ENCODE measurements at regions not wholly inside any gene's neighbourhood (a gene's known extent, or its start where the extent isn't known, plus 50 kb on each side); places are given as distances from the start of the nearest gene placed in this dataset.

- TF ChIP-seq EZH2phosphoT487 (IDR thresholded peaks at IDR 0.05; ENCODE audit: borderline replicate concordance): no peak
- TF ChIP-seq, protein P1, sequence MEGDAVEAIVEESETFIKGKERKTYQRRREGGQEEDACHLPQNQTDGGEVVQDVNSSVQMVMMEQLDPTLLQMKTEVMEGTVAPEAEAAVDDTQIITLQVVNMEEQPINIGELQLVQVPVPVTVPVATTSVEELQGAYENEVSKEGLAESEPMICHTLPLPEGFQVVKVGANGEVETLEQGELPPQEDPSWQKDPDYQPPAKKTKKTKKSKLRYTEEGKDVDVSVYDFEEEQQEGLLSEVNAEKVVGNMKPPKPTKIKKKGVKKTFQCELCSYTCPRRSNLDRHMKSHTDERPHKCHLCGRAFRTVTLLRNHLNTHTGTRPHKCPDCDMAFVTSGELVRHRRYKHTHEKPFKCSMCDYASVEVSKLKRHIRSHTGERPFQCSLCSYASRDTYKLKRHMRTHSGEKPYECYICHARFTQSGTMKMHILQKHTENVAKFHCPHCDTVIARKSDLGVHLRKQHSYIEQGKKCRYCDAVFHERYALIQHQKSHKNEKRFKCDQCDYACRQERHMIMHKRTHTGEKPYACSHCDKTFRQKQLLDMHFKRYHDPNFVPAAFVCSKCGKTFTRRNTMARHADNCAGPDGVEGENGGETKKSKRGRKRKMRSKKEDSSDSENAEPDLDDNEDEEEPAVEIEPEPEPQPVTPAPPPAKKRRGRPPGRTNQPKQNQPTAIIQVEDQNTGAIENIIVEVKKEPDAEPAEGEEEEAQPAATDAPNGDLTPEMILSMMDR (conservative IDR thresholded peaks at IDR 0.05; ENCODE audit: low read length): no peak
- Histone ChIP-seq H3K4me2 (ENCODE audit: low read depth, low read length, poor library complexity, severe bottlenecking) (no peak overlapping the region), H3K4me1 (ENCODE audit: insufficient read depth, low read length, poor library complexity, severe bottlenecking) (no peaks in the 10 kb centered on the region), H3K9me2 (replicated peaks; ENCODE audit: low read depth, low read length) (no peaks in the 10 kb centered on the region), H3K4me3 (ENCODE audit: low read length, poor library complexity, severe bottlenecking) (no peak overlapping the region), H3K9ac (ENCODE audit: low read depth, low read length, poor library complexity, severe bottlenecking) (no peak overlapping the region), H4K20me1 (ENCODE audit: insufficient read depth, low read length, poor library complexity, severe bottlenecking) (no peaks in the 10 kb centered on the region), H3K79me2 (ENCODE audit: insufficient read depth, low read length) (no peaks in the 10 kb centered on the region), H3F3A (ENCODE audit: low read depth) (no peaks in the 10 kb centered on the region), H3K27me3 (ENCODE audit: insufficient read depth, low read length, poor library complexity, severe bottlenecking) (no peaks in the 10 kb centered on the region), H2AFZ (ENCODE audit: low read length) (no peak overlapping the region), H3K9me3 (ENCODE audit: insufficient read depth, low read depth, low read length) (no peaks in the 10 kb centered on the region), H3K36me3 (ENCODE audit: insufficient read depth, low read length) (no peaks in the 10 kb centered on the region)
Observed at GRCh38 chr7:46022397-46022796, 101.3 kb upstream of the IGFBP3 start.

DNA sequence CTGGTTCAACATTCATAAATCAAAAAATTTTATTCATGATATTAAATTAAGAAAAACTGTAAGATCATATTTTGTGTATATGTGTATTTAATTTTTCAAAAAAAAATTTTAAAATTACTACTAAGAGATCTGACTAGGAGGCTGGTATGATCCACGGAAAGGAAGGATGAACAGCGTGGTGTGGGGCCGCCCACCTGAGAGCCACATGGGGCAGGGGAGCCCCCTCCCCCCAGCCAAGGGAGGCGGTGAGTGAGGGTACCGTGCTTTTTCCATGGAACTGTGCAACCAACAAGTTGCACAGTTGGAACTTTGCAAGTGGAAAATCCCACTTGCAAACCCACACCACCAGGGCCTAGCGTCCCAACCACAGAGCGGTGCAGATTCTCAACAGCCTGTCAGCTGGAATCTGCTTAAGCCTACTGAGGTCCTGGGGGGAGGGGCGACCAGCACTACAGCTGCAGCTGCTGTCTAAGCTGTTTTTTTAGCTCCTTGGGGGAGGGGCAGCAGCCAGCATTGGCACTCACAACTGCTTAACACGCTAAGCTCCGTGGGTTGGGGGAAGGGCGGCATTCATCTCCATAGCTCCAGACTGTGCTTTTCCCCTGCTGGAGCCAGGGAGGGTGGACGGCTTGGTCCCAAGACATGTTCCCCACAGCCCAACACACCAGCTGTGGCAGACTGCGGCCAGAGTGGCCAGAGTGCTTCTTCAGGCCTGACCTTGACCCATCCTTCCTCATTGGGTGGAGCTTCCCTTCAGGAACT, 94.2 kb upstream of the IGFBP3 start:
- H3F3A ChIP-seq (ENCODE audit: low read depth): no peaks in the 10 kb centered on the region
- no peaks in the 10 kb centered on the region for H3K79me2 ChIP-seq (ENCODE audit: insufficient read depth, low read length)
- H3K4me3 ChIP-seq (ENCODE audit: low read length, poor library complexity, severe bottlenecking): no peak overlapping the region
- no peaks in the 10 kb centered on the region for H3K36me3 ChIP-seq (ENCODE audit: insufficient read depth, low read length)
- no peaks in the 10 kb centered on the region for H3K27me3 ChIP-seq (ENCODE audit: insufficient read depth, low read length, poor library complexity, severe bottlenecking)
- H3K4me2 ChIP-seq (ENCODE audit: low read depth, low read length, poor library complexity, severe bottlenecking): no peak overlapping the region
- TF ChIP-seq EZH2phosphoT487 (IDR thresholded peaks at IDR 0.05; ENCODE audit: borderline replicate concordance): no peak
- TF ChIP-seq, protein P1 (conservative IDR thresholded peaks at IDR 0.05; ENCODE audit: low read length): no peak
- H3K9me3 ChIP-seq (ENCODE audit: insufficient read depth, low read depth, low read length): no peaks in the 10 kb centered on the region
- H2AFZ ChIP-seq (ENCODE audit: low read length): no peak overlapping the region
- no peak overlapping the region for H3K9ac ChIP-seq (ENCODE audit: low read depth, low read length, poor library complexity, severe bottlenecking)
- H4K20me1 ChIP-seq (ENCODE audit: insufficient read depth, low read length, poor library complexity, severe bottlenecking): no peaks in the 10 kb centered on the region
- H3K4me1 ChIP-seq (ENCODE audit: insufficient read depth, low read length, poor library complexity, severe bottlenecking): no peaks in the 10 kb centered on the region
- H3K9me2 ChIP-seq (replicated peaks; ENCODE audit: low read depth, low read length): no peaks in the 10 kb centered on the region

GRCh38 chr7:46011501-46011900, 90.4 kb upstream of the IGFBP3 start:
- Histone ChIP-seq H3K9me3 (ENCODE audit: insufficient read depth, low read depth, low read length) (no peaks in the 10 kb centered on the region), H3K9ac (ENCODE audit: low read depth, low read length, poor library complexity, severe bottlenecking) (no peak overlapping the region), H3K36me3 (ENCODE audit: insufficient read depth, low read length) (no peaks in the 10 kb centered on the region), H3K79me2 (ENCODE audit: insufficient read depth, low read length) (no peaks in the 10 kb centered on the region), H3F3A (ENCODE audit: low read depth) (no peaks in the 10 kb centered on the region), H3K4me1 (ENCODE audit: insufficient read depth, low read length, poor library complexity, severe bottlenecking) (no peaks in the 10 kb centered on the region), H4K20me1 (ENCODE audit: insufficient read depth, low read length, poor library complexity, severe bottlenecking) (no peaks in the 10 kb centered on the region), H3K4me2 (ENCODE audit: low read depth, low read length, poor library complexity, severe bottlenecking) (no peak overlapping the region), H2AFZ (ENCODE audit: low read length) (no peak overlapping the region), H3K4me3 (ENCODE audit: low read length, poor library complexity, severe bottlenecking) (no peak overlapping the region), H3K9me2 (replicated peaks; ENCODE audit: low read depth, low read length) (no peaks in the 10 kb centered on the region), H3K27me3 (ENCODE audit: insufficient read depth, low read length, poor library complexity, severe bottlenecking) (no peaks in the 10 kb centered on the region)
- TF ChIP-seq, protein P1 (conservative IDR thresholded peaks at IDR 0.05; ENCODE audit: low read length): no peak
- no peak for TF ChIP-seq EZH2phosphoT487 (IDR thresholded peaks at IDR 0.05; ENCODE audit: borderline replicate concordance)
